Liver (tissue), 3 donors: ENCODE measurements at regions not wholly inside any gene's neighbourhood (a gene's known extent, or its start where the extent isn't known, plus 50 kb on each side); places are given as distances from the start of the nearest gene placed in this dataset.

Experiments
- ATF3 ChIP-seq: IDR thresholded peaks from 2 replicates; pipeline ENCODE4 v1.6.1; 2016; ENCODE audit warnings: antibody characterized with exemption
- CTCF ChIP-seq: fragments of 150-350 bp; IDR thresholded peaks from 2 replicates; pipeline ENCODE4 v1.5.1; 2017; ENCODE audit warnings: improper control_type of control experiment, low read depth, low read length; ENCODE audit not compliant: missing input control
- EGR1 ChIP-seq, 2 donors: IDR thresholded peaks; 2 replicates each; pipeline ENCODE4 v1.6.1; 2016 to 2018; ENCODE audit warnings: antibody characterized with exemption in 2 of 2, low read depth in 2 of 2
- FOXA1 ChIP-seq: IDR thresholded peaks from 2 replicates; pipeline ENCODE4 v1.6.1; 2016; ENCODE audit warnings: antibody characterized with exemption
- GABPA ChIP-seq, 2 donors: IDR thresholded peaks in 1 of 2; conservative IDR thresholded peaks in 1 of 2; 2 replicates each; pipeline ENCODE4 v1.6.1; 2016; ENCODE audit warnings: antibody characterized with exemption in 2 of 2, mild to moderate bottlenecking in 1 of 2, moderate library complexity in 1 of 2
- JUND ChIP-seq, 2 donors: IDR thresholded peaks; 2 replicates each; pipeline ENCODE4 v1.6.1; 2016; ENCODE audit warnings: antibody characterized with exemption in 2 of 2
- MAX ChIP-seq: IDR thresholded peaks from 2 replicates; pipeline ENCODE4 v1.6.1; 2016; ENCODE audit warnings: antibody characterized with exemption
- NR2F2 ChIP-seq: IDR thresholded peaks from 2 replicates; pipeline ENCODE4 v1.6.1; 2016; ENCODE audit warnings: antibody characterized with exemption
- RAD21 ChIP-seq, 2 donors: IDR thresholded peaks; 2 replicates each; pipeline ENCODE4 v1.6.1; 2016; ENCODE audit warnings: antibody characterized with exemption in 2 of 2, mild to moderate bottlenecking in 2 of 2
- REST ChIP-seq: IDR thresholded peaks from 2 replicates; pipeline ENCODE4 v1.6.1; 2016; ENCODE audit warnings: antibody characterized with exemption, mild to moderate bottlenecking
- RXRA ChIP-seq, 2 donors: IDR thresholded peaks; 2 replicates each; pipeline ENCODE4 v1.6.1; 2017 to 2018; ENCODE audit warnings: antibody characterized with exemption in 2 of 2, mild to moderate bottlenecking in 1 of 2
- SP1 ChIP-seq: IDR thresholded peaks from 2 replicates; pipeline ENCODE4 v1.6.1; 2018; ENCODE audit warnings: antibody characterized with exemption, mild to moderate bottlenecking
- TAF1 ChIP-seq: conservative IDR thresholded peaks from 2 replicates; pipeline ENCODE4 v1.6.1; 2016; ENCODE audit warnings: antibody characterized with exemption, mild to moderate bottlenecking
- YY1 ChIP-seq: IDR thresholded peaks from 2 replicates; pipeline ENCODE4 v1.6.1; 2016; ENCODE audit warnings: antibody characterized with exemption, mild to moderate bottlenecking
- donor health status: healthy.
- donor health status: healthy.

GRCh38 chr13:40080676-40081075, 425.2 kb downstream of the COG6 start:
- TF ChIP-seq JUND (IDR thresholded peaks at IDR 0.05) (no peak), CTCF (no peak), MAX (no peak), SP1 (no peak), ATF3 (no peak), TAF1 (no peak), FOXA1 (no peak), REST (no peak), RXRA (IDR thresholded peaks at IDR 0.05) (no peak), YY1 (no peak), EGR1 (IDR thresholded peaks at IDR 0.05; ENCODE audit: low read depth in 2 of 2) (no peak), NR2F2 (no peak), GABPA (IDR thresholded peaks at IDR 0.05 in 1 of 2, conservative IDR thresholded peaks at IDR 0.05 in 1 of 2) (no peak), RAD21 (IDR thresholded peaks at IDR 0.05) (no peak)
